IMR-90 (cell line): ENCODE measurements at regions not wholly inside any gene's neighbourhood (a gene's known extent, or its start where the extent isn't known, plus 50 kb on each side); places are given as distances from the start of the nearest gene placed in this dataset.

Experiments used
- ATAC-seq: fragments of 200-7000 bp; cut with Tn5 transposase; 2 replicates; pipeline ENCODE4 v1.9.1; 2020; ENCODE audit warnings: low read depth, mild to moderate bottlenecking, moderate library complexity
- BruUV-seq: library from RNA; stranded (reverse); fragments of 400-500 nt; replicated peaks from 2 replicates; lab custom pipeline; 2021; lab: Mats Ljungman, UMichigan
- CTCF ChIA-PET: fragments of 300-600 bp; formaldehyde crosslinking; extraction: SDS; loops from one replicate; lab custom pipeline; 2021; ENCODE audit warnings: antibody characterized with exemption; lab: Yijun Ruan, JAX
- POLR2A ChIA-PET: fragments of 300-600 bp; sonication (Branson Sonifier 250); formaldehyde crosslinking; loops from one replicate; lab custom pipeline; 2022; ENCODE audit warnings: antibody characterized with exemption; ENCODE audit not compliant: unreplicated experiment; lab: Charles Lee
- DNase-seq: peaks from one replicate; pipeline ENCODE4 v3.0.0; 2013
- H2AFZ ChIP-seq: replicated peaks from 2 replicates; pipeline ENCODE3; 2013; ENCODE audit warnings: low read length, mild to moderate bottlenecking; ENCODE audit not compliant: poor library complexity
- H2AK5ac ChIP-seq: 2 replicates; pipeline ENCODE4 v1.6.1; 2013; ENCODE audit warnings: low read depth, low read length, inconsistent platforms
- H2AK9ac ChIP-seq: replicated peaks from 2 replicates; pipeline ENCODE3; 2013; ENCODE audit warnings: mild to moderate bottlenecking, low read depth, low read length, moderate library complexity; ENCODE audit not compliant: poor library complexity
- H2BK120ac ChIP-seq: 2 replicates; pipeline ENCODE4 v1.6.1; 2013; ENCODE audit warnings: low read depth, low read length, inconsistent platforms
- H2BK15ac ChIP-seq: 3 replicates; pipeline ENCODE4 v1.6.1; 2013; ENCODE audit warnings: low read depth, low read length, inconsistent platforms
- H2BK20ac ChIP-seq: 2 replicates; pipeline ENCODE4 v1.6.1; 2013; ENCODE audit warnings: low read depth, mild to moderate bottlenecking, inconsistent platforms, low read length, moderate library complexity
- H2BK5ac ChIP-seq: 2 replicates; pipeline ENCODE4 v1.6.1; 2013; ENCODE audit warnings: mild to moderate bottlenecking, low read depth, low read length, inconsistent platforms; ENCODE audit not compliant: poor library complexity, severe bottlenecking
- H3K14ac ChIP-seq: replicated peaks from 2 replicates; pipeline ENCODE4 v1.6.1; 2013; ENCODE audit warnings: low read depth, low read length, inconsistent platforms
- H3K18ac ChIP-seq: 2 replicates; pipeline ENCODE4 v1.6.1; 2013; ENCODE audit warnings: low read depth, low read length, control low read depth
- H3K23ac ChIP-seq: 2 replicates; pipeline ENCODE4 v1.6.1; 2013; ENCODE audit warnings: low read depth, low read length, inconsistent platforms
- H3K27ac ChIP-seq: 2 replicates; pipeline ENCODE4 v1.5.1; 2013; ENCODE audit warnings: mild to moderate bottlenecking, control low read depth, low read length; ENCODE audit not compliant: insufficient read depth
- H3K27me3 ChIP-seq: 2 replicates; pipeline ENCODE4 v1.6.1; 2013; ENCODE audit warnings: low read length; ENCODE audit not compliant: control insufficient read depth, insufficient read depth
- H3K36me3 ChIP-seq: 2 replicates; pipeline ENCODE4 v1.6.1; 2013; ENCODE audit warnings: low read length, mixed read lengths; ENCODE audit not compliant: control insufficient read depth, insufficient read depth
- H3K4ac ChIP-seq: 2 replicates; pipeline ENCODE4 v1.6.1; 2013; ENCODE audit warnings: low read depth, low read length, inconsistent platforms
- H3K4me1 ChIP-seq: 2 replicates; pipeline ENCODE4 v1.6.1; 2013; ENCODE audit warnings: low read length, mixed read lengths; ENCODE audit not compliant: control insufficient read depth, insufficient read depth
- H3K4me2 ChIP-seq: 2 replicates; pipeline ENCODE4 v1.6.1; 2013; ENCODE audit warnings: low read depth, mild to moderate bottlenecking, control low read depth, low read length, moderate library complexity
- H3K4me3 ChIP-seq: 2 replicates; pipeline ENCODE4 v1.5.1; 2013; ENCODE audit warnings: low read depth, mild to moderate bottlenecking, control low read depth, low read length, moderate library complexity; ENCODE audit not compliant: insufficient read depth
- H3K56ac ChIP-seq: 2 replicates; pipeline ENCODE4 v1.6.1; 2013; ENCODE audit warnings: low read length, inconsistent platforms; ENCODE audit not compliant: insufficient read depth; ENCODE audit errors: extremely low read depth
- H3K79me1 ChIP-seq, 2 experiments: 2 replicates each; pipeline ENCODE4 v1.6.1; 2013; ENCODE audit warnings: low read length in 2 of 2, inconsistent platforms in 1 of 2, low read depth in 1 of 2
- H3K9ac ChIP-seq: 2 replicates; pipeline ENCODE4 v1.6.1; 2013; ENCODE audit warnings: low read depth, low read length, control low read depth
- H3K9me1 ChIP-seq: 2 replicates; pipeline ENCODE4 v1.6.1; 2013; ENCODE audit warnings: low read length, inconsistent platforms; ENCODE audit not compliant: insufficient read depth
- H3K9me3 ChIP-seq: 2 replicates; pipeline ENCODE4 v1.6.1; 2013; ENCODE audit warnings: low read length; ENCODE audit not compliant: control insufficient read depth, insufficient read depth
- H4K20me1 ChIP-seq: 2 replicates; pipeline ENCODE4 v1.6.1; 2013; ENCODE audit warnings: low read length, inconsistent platforms; ENCODE audit not compliant: insufficient read depth
- H4K5ac ChIP-seq: 2 replicates; pipeline ENCODE4 v1.6.1; 2013; ENCODE audit warnings: mild to moderate bottlenecking, low read depth, low read length, control low read depth
- H4K8ac ChIP-seq, 2 experiments: 2 replicates each; pipeline ENCODE4 v1.6.1; 2013; ENCODE audit warnings: low read depth in 2 of 2, low read length in 2 of 2, control low read depth in 1 of 2, inconsistent platforms in 1 of 2
- H4K91ac ChIP-seq: 2 replicates; pipeline ENCODE4 v1.6.1; 2013; ENCODE audit warnings: low read depth, low read length, inconsistent platforms; ENCODE audit not compliant: insufficient read depth
- ELK1 ChIP-seq: fragments of 150-350 bp; IDR thresholded peaks from 2 replicates; pipeline ENCODE4 v1.6.1; 2016; ENCODE audit warnings: low read depth, mild to moderate bottlenecking, low read length, moderate library complexity, borderline replicate concordance
- RAD21 ChIP-seq: IDR thresholded peaks from 2 replicates; pipeline ENCODE4 v1.6.1; 2012; ENCODE audit warnings: low read length, improper control_type of control experiment
- RCOR1 ChIP-seq: IDR thresholded peaks from 2 replicates; pipeline ENCODE4 v1.6.1; 2012; ENCODE audit warnings: mild to moderate bottlenecking, low read length, improper control_type of control experiment; ENCODE audit not compliant: insufficient replicate concordance
- RFX5 ChIP-seq: IDR thresholded peaks from 2 replicates; pipeline ENCODE4 v1.8.0; 2012; ENCODE audit warnings: low read depth, mild to moderate bottlenecking, low read length, moderate library complexity
- USF2 ChIP-seq: fragments of 150-350 bp; IDR thresholded peaks from 2 replicates; pipeline ENCODE4 v1.6.1; 2017; ENCODE audit warnings: mild to moderate bottlenecking, antibody characterized with exemption, low read length, low read depth
- WGBS, 2 experiments: methylation state at CpG; one replicate each; pipeline versions ENCODE4 v1.1.5 to v1.1.7; 2013; ENCODE audit warnings: missing lambda C conversion rate in 2 of 2; ENCODE audit not compliant: insufficient read length in 1 of 2; ENCODE audit errors: extremely low coverage in 2 of 2; 5-methylcytosine and 5-hydroxymethylcytosine counted together
- dilution Hi-C: fragments of 300-500 bp; cut with HindIII; formaldehyde crosslinking; loops from one replicate; pipeline ENCODE4 v1.14.3; 2018; ENCODE audit warnings: low sequenced_read_pairs; ENCODE audit not compliant: unreplicated experiment
- in situ Hi-C: fragments of 300-500 bp; cut with MboI; formaldehyde crosslinking; loops from 3 replicates; pipeline ENCODE4 v1.14.3; 2019; ENCODE audit warnings: low sequenced_read_pairs, inconsistent platforms, mixed read lengths
- intact Hi-C: fragments of 100-400 bp; cut with micrococcal nuclease; formaldehyde crosslinking; loops from 2 replicates; pipeline ENCODE4 v1.10.0; 2022

- H3K9ac ChIP-seq: no peak overlapping the region
- H3K27me3 ChIP-seq: peaks cover 36% of the 10 kb centered on the region
- no peak for DNase-seq
- no peak overlapping the region for H2BK5ac ChIP-seq
- H4K91ac ChIP-seq: no peak overlapping the region
- no peaks in the 10 kb centered on the region for H4K20me1 ChIP-seq
- no peak overlapping the region for H3K4ac ChIP-seq
- no peak overlapping the region for H2AK5ac ChIP-seq
- no peak overlapping the region for H2BK15ac ChIP-seq
- H3K9me3 ChIP-seq: no peaks in the 10 kb centered on the region
- H2BK120ac ChIP-seq: no peak overlapping the region
- dilution Hi-C loops (no loop called here), in situ Hi-C loops (no loop called here), intact Hi-C loops (no loop called here)
- H3K79me1 ChIP-seq: no peaks in the 10 kb centered on the region
- no peaks in the 10 kb centered on the region for H3K36me3 ChIP-seq
- H4K5ac ChIP-seq: no peak overlapping the region
- no peak for ATAC-seq
- no peak overlapping the region for H2BK20ac ChIP-seq
- BruUV-seq: no TSS peak
- no peak overlapping the region for H3K4me3 ChIP-seq
- no peak overlapping the region for H4K8ac ChIP-seq
- POLR2A ChIA-PET: no interaction called here
- no peak overlapping the region for H3K23ac ChIP-seq
- no peak overlapping the region for H2AK9ac ChIP-seq
- no CpG with 5 or more reads among the region's 2 CpGs for WGBS, 2 experiments
- CTCF ChIA-PET: interaction anchor here (0.6 to 2.0 kb wide), 3 partner anchors 11 to 248 kb away, joined by 3 to 5 read pairs (median 3); partner anchors contain the start of gene NEO1
- no peaks in the 10 kb centered on the region for H3K4me1 ChIP-seq
- no peak overlapping the region for H3K18ac ChIP-seq
- TF ChIP-seq RCOR1 (no peak), RFX5 (no peak), ELK1 (no peak), USF2 (no peak), RAD21 (no peak)
- H3K56ac ChIP-seq: no peak overlapping the region
- no peaks in the 10 kb centered on the region for H3K9me1 ChIP-seq
- H3K27ac ChIP-seq: no peak overlapping the region
- no peak overlapping the region for H3K14ac ChIP-seq
- no peak overlapping the region for H2AFZ ChIP-seq
- H3K4me2 ChIP-seq: no peak overlapping the region
Measured at GRCh38 chr15:72833561-72833960, 50.0 kb upstream of the ADPGK start.
